Esophagus squamous epithelium (tissue), 4 donors: ENCODE measurements at regions not wholly inside any gene's neighbourhood (a gene's known extent, or its start where the extent isn't known, plus 50 kb on each side); places are given as distances from the start of the nearest gene placed in this dataset.

Experiments
- POLR2A ChIP-seq, 4 donors: fragments of 450-650 bp; IDR thresholded peaks; one replicate each; pipeline ENCODE4 v1.6.1; 2017; ENCODE audit warnings: antibody characterized with exemption in 4 of 4, mild to moderate bottlenecking in 4 of 4, moderate library complexity in 3 of 4
- TF ChIP-seq, protein P1 (sequence below), 6 experiments: fragments of 450-650 bp in 4 of 6; fragments of 200-600 bp in 2 of 6; sonication (generic) in 2 of 6; IDR thresholded peaks; one replicate each; pipeline ENCODE4 v1.5.1; 2016 to 2019; ENCODE audit warnings: antibody characterized with exemption in 6 of 6, mild to moderate bottlenecking in 4 of 6, moderate library complexity in 4 of 6

DNA sequence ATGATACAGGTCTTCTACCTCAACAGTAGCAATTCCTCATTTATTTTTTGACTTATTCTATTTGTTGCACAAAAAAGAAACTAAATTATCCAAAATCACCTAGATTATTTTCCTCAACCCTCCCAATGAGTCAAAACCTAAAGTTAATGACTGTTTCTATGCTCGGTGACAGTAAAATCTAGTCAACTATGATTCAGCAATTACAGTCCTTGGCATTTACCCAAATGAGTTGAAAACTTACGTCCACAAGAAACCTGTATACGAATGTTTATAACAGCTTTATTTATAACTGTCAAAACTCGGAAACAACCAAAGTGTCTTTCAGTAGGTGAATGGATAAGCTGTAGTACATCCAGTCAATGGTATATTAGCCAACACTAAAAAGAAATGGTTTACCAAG is 439.3 kb downstream of the CBLN2 start:
- TF ChIP-seq, protein P1, sequence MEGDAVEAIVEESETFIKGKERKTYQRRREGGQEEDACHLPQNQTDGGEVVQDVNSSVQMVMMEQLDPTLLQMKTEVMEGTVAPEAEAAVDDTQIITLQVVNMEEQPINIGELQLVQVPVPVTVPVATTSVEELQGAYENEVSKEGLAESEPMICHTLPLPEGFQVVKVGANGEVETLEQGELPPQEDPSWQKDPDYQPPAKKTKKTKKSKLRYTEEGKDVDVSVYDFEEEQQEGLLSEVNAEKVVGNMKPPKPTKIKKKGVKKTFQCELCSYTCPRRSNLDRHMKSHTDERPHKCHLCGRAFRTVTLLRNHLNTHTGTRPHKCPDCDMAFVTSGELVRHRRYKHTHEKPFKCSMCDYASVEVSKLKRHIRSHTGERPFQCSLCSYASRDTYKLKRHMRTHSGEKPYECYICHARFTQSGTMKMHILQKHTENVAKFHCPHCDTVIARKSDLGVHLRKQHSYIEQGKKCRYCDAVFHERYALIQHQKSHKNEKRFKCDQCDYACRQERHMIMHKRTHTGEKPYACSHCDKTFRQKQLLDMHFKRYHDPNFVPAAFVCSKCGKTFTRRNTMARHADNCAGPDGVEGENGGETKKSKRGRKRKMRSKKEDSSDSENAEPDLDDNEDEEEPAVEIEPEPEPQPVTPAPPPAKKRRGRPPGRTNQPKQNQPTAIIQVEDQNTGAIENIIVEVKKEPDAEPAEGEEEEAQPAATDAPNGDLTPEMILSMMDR (IDR thresholded peaks at IDR 0.05) = no peak
- TF ChIP-seq POLR2A (IDR thresholded peaks at IDR 0.05) = no peak
